ENCODE measurements at regions not wholly inside any gene's neighbourhood (a gene's known extent, or its start where the extent isn't known, plus 50 kb on each side); places are given as distances from the start of the nearest gene placed in this dataset.

DNA sequence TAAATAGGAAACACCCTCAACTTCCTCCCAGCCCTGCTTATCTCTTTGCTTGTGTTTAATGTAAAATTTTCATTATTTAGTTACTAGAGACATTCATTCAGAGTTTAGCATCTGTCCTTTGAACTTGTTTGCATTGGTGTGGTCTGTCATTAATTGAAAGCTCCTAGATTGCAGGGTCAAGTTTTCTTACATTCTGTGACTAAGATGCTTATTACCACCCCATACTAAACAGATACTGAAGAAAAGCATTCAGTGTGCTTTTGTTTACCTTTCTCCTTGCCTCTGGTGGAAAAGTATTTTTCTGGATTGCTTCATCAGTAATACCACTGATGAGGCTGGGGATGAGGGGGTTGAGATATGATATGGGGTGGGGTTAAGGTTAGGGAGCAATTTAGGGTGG lies 199.0 kb downstream of the SAMD5 start:
- Histone ChIP-seq H3K4me1 (ENCODE audit: control insufficient read depth, insufficient read depth, low read length) (no peaks in the 10 kb centered on the region), H3K27me3 (ENCODE audit: control insufficient read depth, insufficient read depth, low read length) (no peaks in the 10 kb centered on the region), H3K27ac (ENCODE audit: low read depth, low read length) (no peak overlapping the region), H3K9ac (ENCODE audit: low read length) (no peak overlapping the region), H3K4me3 (ENCODE audit: low read length) (no peak overlapping the region), H3K36me3 (ENCODE audit: control insufficient read depth, insufficient read depth, low read length) (no peaks in the 10 kb centered on the region)

DNA sequence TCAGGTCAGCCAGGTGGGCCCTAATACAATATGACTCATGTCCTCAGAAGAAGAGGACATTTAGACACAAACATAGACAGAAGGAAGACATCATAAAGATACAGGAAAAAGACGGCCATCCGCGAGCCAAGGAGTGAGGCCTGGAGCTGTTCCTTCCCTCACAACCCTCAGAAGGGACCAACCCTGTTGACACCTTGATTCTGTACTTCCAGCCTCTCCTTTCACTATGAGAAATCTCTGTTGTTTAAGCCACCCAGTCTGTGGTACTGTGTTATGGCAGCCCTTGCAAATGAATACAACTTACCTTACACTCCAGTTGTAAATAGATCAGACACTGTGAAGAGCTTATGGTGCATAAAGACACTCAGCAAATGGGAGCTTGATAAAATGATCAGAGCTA lies 199.7 kb downstream of the SAMD5 start:
- no peaks in the 10 kb centered on the region for H3K36me3 ChIP-seq (ENCODE audit: control insufficient read depth, insufficient read depth, low read length)
- no peak overlapping the region for H3K9ac ChIP-seq (ENCODE audit: low read length)
- H3K27ac ChIP-seq (ENCODE audit: low read depth, low read length), result no peak overlapping the region
- no peak overlapping the region for H3K4me3 ChIP-seq (ENCODE audit: low read length)
- no peaks in the 10 kb centered on the region for H3K4me1 ChIP-seq (ENCODE audit: control insufficient read depth, insufficient read depth, low read length)
- no peaks in the 10 kb centered on the region for H3K27me3 ChIP-seq (ENCODE audit: control insufficient read depth, insufficient read depth, low read length)

DNA sequence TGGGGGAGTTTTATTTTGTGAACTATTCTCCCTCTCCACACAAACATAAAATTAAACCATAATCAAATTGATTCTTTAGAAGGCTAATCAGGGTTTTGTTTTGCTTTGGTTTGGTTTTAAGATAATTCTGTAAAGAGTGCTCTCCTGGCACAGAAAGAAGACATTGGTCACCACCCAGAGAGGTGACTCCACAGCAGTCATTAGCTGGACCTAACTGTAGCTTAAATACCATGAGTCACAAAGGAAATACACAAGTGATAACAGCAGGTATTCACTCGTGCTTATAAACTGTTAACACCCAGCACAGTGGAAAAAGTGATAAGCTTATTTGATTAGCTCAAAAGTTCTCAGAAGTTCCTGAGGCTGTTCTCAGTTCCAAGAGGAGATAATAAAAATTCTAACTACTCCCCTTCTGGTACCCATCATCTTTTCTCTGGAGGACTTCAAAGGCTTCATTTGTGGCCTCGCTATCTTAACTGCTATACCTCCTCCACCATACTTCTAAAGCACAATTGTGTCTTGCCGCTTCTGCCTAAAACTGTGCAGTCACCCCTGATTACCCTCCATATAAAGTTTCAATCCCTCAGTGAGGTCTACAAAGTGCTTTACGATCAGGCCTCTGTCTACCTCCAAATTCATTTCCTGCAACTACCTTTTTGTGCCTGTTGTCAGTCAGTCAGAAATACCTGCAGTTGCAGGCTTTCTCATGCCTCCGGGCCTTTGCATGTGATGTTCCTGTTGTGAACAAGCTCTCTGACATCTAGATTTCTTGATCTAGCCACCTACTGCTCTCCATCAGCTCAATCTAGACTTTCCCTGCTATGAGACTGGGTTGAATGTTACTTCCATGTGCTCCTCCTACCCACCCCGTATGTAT lies 201.1 kb downstream of the SAMD5 start:
- Histone ChIP-seq H3K4me1 (ENCODE audit: control insufficient read depth, insufficient read depth, low read length) (no peaks in the 10 kb centered on the region), H3K4me3 (ENCODE audit: low read length) (no peak overlapping the region), H3K9ac (ENCODE audit: low read length) (no peak overlapping the region), H3K27ac (ENCODE audit: low read depth, low read length) (no peak overlapping the region), H3K36me3 (ENCODE audit: control insufficient read depth, insufficient read depth, low read length) (no peaks in the 10 kb centered on the region), H3K27me3 (ENCODE audit: control insufficient read depth, insufficient read depth, low read length) (no peaks in the 10 kb centered on the region)

DNA sequence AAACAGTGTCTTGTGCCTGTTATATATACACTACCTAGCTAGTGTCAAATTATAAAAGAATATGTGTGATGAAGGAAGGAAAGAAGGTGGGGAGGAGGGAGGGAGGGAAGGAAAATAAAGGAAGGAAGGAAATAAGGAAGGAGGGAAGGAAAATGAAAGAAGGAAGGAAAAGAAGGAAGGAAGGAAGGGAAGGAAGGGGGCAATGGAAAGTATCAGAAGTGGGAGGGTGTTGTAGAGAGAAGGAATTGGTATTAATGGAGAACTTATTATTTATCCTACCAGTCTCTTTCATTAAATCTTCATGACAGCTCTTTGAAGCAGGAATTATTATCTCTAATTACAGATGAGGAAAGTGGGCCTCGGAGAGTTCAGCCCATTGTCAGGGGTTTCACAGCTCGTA lies 202.4 kb downstream of the SAMD5 start:
- no peak overlapping the region for H3K4me3 ChIP-seq (ENCODE audit: low read length)
- no peak overlapping the region for H3K9ac ChIP-seq (ENCODE audit: low read length)
- no peaks in the 10 kb centered on the region for H3K36me3 ChIP-seq (ENCODE audit: control insufficient read depth, insufficient read depth, low read length)
- no peak overlapping the region for H3K27ac ChIP-seq (ENCODE audit: low read depth, low read length)
- H3K4me1 ChIP-seq (ENCODE audit: control insufficient read depth, insufficient read depth, low read length), result no peaks in the 10 kb centered on the region
- H3K27me3 ChIP-seq (ENCODE audit: control insufficient read depth, insufficient read depth, low read length), result no peaks in the 10 kb centered on the region

DNA sequence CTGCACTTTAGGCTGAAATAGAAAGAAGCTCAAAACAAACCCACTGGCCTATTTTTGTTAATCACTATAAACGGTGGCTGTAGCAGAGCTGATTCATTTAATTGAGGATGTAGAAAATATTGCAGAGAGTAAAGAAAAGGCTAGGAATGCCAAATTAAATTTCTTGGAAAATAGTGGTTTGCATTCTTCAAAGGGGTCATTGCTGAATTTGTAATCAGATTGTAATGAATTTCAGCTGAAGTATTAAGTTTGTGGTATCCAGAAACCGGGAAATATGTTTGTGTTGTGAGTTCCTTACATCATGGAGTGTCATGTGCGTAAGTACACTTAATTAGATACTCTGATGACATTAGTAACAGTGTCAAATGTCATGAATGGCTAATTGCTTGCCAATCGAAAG lies 203.0 kb downstream of the SAMD5 start:
- H3K9ac ChIP-seq (ENCODE audit: low read length), result no peak overlapping the region
- no peak overlapping the region for H3K27ac ChIP-seq (ENCODE audit: low read depth, low read length)
- H3K36me3 ChIP-seq (ENCODE audit: control insufficient read depth, insufficient read depth, low read length), result no peaks in the 10 kb centered on the region

DNA sequence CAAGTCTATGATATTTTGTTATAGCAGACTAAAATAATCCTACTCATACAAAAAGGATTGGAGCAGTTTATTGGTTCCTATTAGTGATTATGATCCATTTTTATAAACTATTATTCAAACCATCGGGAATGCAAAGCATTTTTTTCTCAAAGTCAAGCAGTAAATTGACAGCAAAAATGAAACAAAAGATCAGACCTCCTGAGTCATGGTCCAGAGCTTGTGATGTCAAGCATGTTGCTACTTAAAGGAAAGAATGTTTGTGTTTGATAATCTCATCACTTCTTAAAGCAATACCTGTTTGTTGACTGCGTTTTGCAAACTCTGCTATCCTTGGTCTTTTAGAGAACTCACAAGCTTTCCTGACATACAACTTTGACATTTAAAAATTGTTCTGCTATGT lies 204.4 kb downstream of the SAMD5 start:
- Histone ChIP-seq H3K4me1 (ENCODE audit: control insufficient read depth, insufficient read depth, low read length) (no peaks in the 10 kb centered on the region), H3K36me3 (ENCODE audit: control insufficient read depth, insufficient read depth, low read length) (no peaks in the 10 kb centered on the region), H3K27me3 (ENCODE audit: control insufficient read depth, insufficient read depth, low read length) (no peaks in the 10 kb centered on the region), H3K9ac (ENCODE audit: low read length) (no peak overlapping the region), H3K4me3 (ENCODE audit: low read length) (no peak overlapping the region), H3K27ac (ENCODE audit: low read depth, low read length) (no peak overlapping the region)

More for the DNA sequence above, 203.0 kb downstream of the SAMD5 start:
- no peaks in the 10 kb centered on the region for H3K4me1 ChIP-seq (ENCODE audit: control insufficient read depth, insufficient read depth, low read length)
- no peak overlapping the region for H3K4me3 ChIP-seq (ENCODE audit: low read length)
- H3K27me3 ChIP-seq (ENCODE audit: control insufficient read depth, insufficient read depth, low read length), result no peaks in the 10 kb centered on the region

DNA sequence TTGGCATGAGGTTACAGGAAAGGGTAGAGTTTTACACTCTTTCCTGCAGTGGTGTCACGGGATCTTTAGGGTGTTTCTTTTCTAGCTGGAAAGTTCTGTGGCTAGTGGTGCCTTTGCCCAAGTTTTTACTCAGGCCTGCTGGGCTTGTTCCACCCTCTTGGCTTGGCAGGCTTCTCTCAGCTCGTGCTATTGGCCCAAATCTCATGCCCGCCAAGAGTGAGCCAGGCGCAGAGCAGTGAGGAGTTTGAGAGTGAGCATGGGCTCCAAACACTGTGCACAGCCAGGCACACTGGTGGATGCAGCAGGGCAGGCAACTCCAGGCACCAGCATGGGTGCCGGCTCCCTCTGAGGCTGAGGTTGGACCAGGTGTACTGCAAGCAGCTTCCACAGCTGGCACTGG lies 206.5 kb downstream of the SAMD5 start:
- Histone ChIP-seq H3K4me3 (ENCODE audit: low read length) (no peak overlapping the region), H3K4me1 (ENCODE audit: control insufficient read depth, insufficient read depth, low read length) (no peaks in the 10 kb centered on the region), H3K27ac (ENCODE audit: low read depth, low read length) (no peak overlapping the region), H3K9ac (ENCODE audit: low read length) (no peak overlapping the region), H3K27me3 (ENCODE audit: control insufficient read depth, insufficient read depth, low read length) (no peaks in the 10 kb centered on the region), H3K36me3 (ENCODE audit: control insufficient read depth, insufficient read depth, low read length) (no peaks in the 10 kb centered on the region)

DNA sequence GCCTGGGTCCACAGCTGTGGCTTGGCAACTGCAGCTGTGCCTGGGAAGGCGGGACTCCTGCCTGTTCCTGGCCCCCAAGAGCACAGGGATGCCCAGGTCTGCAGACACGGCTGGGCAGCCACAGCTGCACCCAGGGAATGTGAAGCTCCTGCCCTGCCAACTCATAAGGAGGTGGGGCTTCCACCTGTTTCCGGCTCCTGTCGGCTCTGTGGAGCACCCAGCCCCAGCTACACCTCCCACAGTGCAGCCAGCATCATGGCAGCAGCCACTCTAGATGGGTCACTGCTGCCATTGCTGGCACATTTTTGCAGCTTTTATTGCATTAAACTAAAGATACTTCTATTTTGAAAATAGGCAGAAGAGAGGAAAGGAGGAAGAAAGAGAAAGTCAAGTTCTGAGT lies 207.9 kb downstream of the SAMD5 start:
- no peak overlapping the region for H3K27ac ChIP-seq (ENCODE audit: low read depth, low read length)
- H3K4me1 ChIP-seq (ENCODE audit: control insufficient read depth, insufficient read depth, low read length), result no peaks in the 10 kb centered on the region
- no peak overlapping the region for H3K9ac ChIP-seq (ENCODE audit: low read length)
- no peaks in the 10 kb centered on the region for H3K36me3 ChIP-seq (ENCODE audit: control insufficient read depth, insufficient read depth, low read length)
- no peak overlapping the region for H3K4me3 ChIP-seq (ENCODE audit: low read length)
- H3K27me3 ChIP-seq (ENCODE audit: control insufficient read depth, insufficient read depth, low read length), result no peaks in the 10 kb centered on the region

DNA sequence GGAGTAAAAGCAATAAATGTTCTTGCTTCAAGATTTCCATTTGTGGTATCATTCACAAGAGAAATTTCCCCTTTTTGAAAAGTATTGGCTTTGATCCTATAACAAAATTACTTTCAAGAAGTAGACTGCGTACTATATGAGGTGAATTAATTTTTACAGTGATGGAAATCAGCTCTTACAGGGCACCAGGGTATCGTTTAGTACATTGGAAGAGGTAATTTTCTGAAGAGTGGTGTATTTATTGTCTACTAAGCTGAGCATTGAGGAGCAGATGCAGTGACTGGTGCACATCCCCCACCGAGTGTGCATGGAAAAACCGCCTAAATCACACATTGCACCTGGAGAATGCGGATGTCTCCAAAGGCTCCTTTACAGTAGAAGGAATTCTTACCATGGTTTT lies 209.5 kb downstream of the SAMD5 start:
- no peaks in the 10 kb centered on the region for H3K27me3 ChIP-seq (ENCODE audit: control insufficient read depth, insufficient read depth, low read length)
- no peak overlapping the region for H3K27ac ChIP-seq (ENCODE audit: low read depth, low read length)
- H3K36me3 ChIP-seq (ENCODE audit: control insufficient read depth, insufficient read depth, low read length), result no peaks in the 10 kb centered on the region
- H3K9ac ChIP-seq (ENCODE audit: low read length), result no peak overlapping the region
- H3K4me3 ChIP-seq (ENCODE audit: low read length), result no peak overlapping the region
- no peaks in the 10 kb centered on the region for H3K4me1 ChIP-seq (ENCODE audit: control insufficient read depth, insufficient read depth, low read length)

DNA sequence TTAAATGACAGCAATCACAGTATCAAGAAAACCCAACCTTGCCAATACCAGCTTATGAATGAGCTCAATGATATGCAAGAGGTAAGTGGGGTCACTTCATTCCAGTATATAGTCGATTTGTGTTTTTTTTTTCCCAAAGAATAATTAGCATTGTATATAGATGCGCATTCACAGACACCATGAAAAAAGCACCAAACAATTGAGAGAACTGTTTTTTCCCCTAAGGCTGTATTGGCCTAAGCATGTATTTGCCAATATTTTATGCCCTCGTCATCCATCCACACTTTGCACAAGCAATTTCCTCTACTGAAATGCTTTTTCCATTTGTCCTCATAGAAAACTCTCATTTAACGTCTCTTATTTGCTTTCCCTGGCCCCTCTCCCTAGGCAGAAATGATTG lies 213.7 kb downstream of the SAMD5 start:
- Histone ChIP-seq H3K27me3 (ENCODE audit: control insufficient read depth, insufficient read depth, low read length) (no peaks in the 10 kb centered on the region), H3K27ac (ENCODE audit: low read depth, low read length) (no peak overlapping the region), H3K4me3 (ENCODE audit: low read length) (no peak overlapping the region), H3K36me3 (ENCODE audit: control insufficient read depth, insufficient read depth, low read length) (no peaks in the 10 kb centered on the region), H3K9ac (ENCODE audit: low read length) (no peak overlapping the region), H3K4me1 (ENCODE audit: control insufficient read depth, insufficient read depth, low read length) (no peaks in the 10 kb centered on the region)

DNA sequence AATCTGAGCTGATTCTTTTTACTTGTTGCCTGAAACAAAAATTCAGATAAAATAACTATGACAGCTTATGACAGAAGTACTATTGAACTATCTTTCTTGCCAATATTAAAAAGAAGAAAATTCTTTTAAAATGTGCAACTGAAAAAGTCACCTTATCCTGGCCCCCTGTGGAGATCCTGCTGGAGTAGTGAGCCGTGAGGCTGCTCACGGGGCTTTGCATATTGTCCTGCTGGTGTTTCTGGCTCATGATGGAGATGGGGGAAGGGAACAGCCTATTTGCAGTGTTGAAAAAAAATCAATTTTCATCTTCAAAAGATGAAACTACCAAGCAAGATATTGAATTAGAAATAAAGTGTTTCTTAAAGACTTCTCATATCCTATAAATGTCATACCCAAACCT lies 216.0 kb downstream of the SAMD5 start:
- Histone ChIP-seq H3K36me3 (ENCODE audit: control insufficient read depth, insufficient read depth, low read length) (no peaks in the 10 kb centered on the region), H3K27ac (ENCODE audit: low read depth, low read length) (no peak overlapping the region), H3K27me3 (ENCODE audit: control insufficient read depth, insufficient read depth, low read length) (no peaks in the 10 kb centered on the region), H3K4me1 (ENCODE audit: control insufficient read depth, insufficient read depth, low read length) (no peaks in the 10 kb centered on the region), H3K9ac (ENCODE audit: low read length) (no peak overlapping the region), H3K4me3 (ENCODE audit: low read length) (no peak overlapping the region)

DNA sequence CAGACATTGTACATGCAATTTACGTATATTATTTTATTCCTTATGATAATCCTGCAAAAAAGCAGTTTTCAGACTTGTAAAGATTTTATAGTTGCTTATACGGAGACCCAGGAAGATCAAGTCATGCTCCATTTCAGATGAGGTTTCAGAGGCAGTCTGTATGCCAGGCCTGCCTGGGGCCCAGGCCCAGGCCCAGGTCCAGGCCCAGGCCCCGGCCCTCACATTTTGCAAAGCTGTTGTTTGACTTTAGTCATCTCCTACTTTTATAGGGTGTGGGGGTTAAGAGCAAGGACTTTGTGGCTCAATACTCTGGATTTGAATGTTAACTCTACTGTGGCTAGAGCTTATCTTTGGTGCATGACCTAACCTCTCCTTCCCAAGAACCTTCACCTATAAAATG lies 217.9 kb downstream of the SAMD5 start:
- Histone ChIP-seq H3K4me3 (ENCODE audit: low read length) (no peak overlapping the region), H3K27ac (ENCODE audit: low read depth, low read length) (no peak overlapping the region), H3K4me1 (ENCODE audit: control insufficient read depth, insufficient read depth, low read length) (no peaks in the 10 kb centered on the region), H3K9ac (ENCODE audit: low read length) (no peak overlapping the region), H3K27me3 (ENCODE audit: control insufficient read depth, insufficient read depth, low read length) (no peaks in the 10 kb centered on the region), H3K36me3 (ENCODE audit: control insufficient read depth, insufficient read depth, low read length) (no peaks in the 10 kb centered on the region)

DNA sequence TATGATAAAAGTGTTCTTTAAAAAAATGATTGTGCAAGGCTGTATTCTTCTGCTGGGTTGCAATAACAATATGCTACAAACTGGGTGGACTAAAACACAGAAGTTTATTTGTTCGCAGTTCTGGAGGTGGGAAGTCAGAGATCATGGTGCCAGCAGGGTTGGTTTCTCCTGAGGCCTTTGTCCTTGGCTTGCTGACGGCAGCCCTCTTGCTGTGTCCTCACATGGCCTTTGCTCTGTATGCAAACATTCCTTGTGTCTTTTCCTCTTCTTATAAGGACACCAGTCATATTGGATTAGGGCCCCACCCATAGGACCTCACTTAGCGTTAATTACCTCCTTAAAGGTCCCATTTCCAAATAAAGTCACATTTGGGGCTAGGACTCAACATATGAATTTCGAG lies 220.4 kb downstream of the SAMD5 start:
- no peaks in the 10 kb centered on the region for H3K36me3 ChIP-seq (ENCODE audit: control insufficient read depth, insufficient read depth, low read length)
- H3K27me3 ChIP-seq (ENCODE audit: control insufficient read depth, insufficient read depth, low read length), result no peaks in the 10 kb centered on the region
- no peak overlapping the region for H3K9ac ChIP-seq (ENCODE audit: low read length)
- no peaks in the 10 kb centered on the region for H3K4me1 ChIP-seq (ENCODE audit: control insufficient read depth, insufficient read depth, low read length)
- H3K4me3 ChIP-seq (ENCODE audit: low read length), result no peak overlapping the region
- H3K27ac ChIP-seq (ENCODE audit: low read depth, low read length), result no peak overlapping the region

All from rectal smooth muscle tissue (tissue), 1 donor.